ENCODE measurements at regions not wholly inside any gene's neighbourhood (a gene's known extent, or its start where the extent isn't known, plus 50 kb on each side); places are given as distances from the start of the nearest gene placed in this dataset.

DNA sequence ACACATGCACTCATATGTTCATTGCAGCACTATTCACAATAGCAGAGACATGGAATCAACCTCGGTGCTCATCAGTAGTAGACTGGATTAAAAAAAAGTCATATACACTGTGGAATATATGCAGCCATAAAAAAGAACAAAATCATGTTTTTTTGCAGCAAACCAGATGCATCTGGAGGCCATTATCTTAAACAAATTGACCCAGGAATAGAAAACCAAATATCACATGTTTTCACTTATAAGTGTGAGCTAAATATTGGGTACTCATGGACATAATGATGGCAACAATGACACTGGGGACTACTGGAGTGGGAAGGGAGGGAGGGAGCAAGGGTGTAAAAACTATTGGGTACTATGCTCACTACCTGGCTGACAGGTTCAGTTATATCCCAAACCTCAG, 792.6 kb downstream of the EPHA4 start:
- TF ChIP-seq, protein P1, sequence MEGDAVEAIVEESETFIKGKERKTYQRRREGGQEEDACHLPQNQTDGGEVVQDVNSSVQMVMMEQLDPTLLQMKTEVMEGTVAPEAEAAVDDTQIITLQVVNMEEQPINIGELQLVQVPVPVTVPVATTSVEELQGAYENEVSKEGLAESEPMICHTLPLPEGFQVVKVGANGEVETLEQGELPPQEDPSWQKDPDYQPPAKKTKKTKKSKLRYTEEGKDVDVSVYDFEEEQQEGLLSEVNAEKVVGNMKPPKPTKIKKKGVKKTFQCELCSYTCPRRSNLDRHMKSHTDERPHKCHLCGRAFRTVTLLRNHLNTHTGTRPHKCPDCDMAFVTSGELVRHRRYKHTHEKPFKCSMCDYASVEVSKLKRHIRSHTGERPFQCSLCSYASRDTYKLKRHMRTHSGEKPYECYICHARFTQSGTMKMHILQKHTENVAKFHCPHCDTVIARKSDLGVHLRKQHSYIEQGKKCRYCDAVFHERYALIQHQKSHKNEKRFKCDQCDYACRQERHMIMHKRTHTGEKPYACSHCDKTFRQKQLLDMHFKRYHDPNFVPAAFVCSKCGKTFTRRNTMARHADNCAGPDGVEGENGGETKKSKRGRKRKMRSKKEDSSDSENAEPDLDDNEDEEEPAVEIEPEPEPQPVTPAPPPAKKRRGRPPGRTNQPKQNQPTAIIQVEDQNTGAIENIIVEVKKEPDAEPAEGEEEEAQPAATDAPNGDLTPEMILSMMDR (IDR thresholded peaks at IDR 0.05) = no peak
- DNase-seq (ENCODE audit: low spot score) = no peak
- Histone ChIP-seq H3K4me3 (no peak overlapping the region), H3K27ac (no peak overlapping the region)

DNA sequence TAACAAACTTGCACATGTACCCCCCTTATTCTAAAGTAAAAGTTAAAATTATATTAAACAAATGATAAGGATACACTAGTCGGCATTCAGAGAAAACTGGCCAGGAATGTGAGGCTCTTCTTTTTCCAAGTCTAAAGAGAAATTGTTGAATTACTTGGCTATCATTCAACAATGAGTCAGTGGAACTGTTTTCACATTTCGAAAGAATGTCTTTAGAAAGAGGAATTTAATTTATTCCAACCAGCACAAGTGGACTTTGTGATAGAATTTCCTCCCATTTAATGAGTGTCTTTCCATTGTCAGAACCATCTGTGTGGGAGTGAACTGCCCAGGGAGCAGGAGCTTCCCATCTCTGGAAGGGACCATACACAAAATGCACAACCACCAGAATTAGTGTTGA, 792.2 kb downstream of the EPHA4 start:
- Histone ChIP-seq H3K4me3 (no peak overlapping the region), H3K27ac (no peak overlapping the region)
- no peak for DNase-seq (ENCODE audit: low spot score)
- TF ChIP-seq, protein P1 (IDR thresholded peaks at IDR 0.05) = no peak

DNA sequence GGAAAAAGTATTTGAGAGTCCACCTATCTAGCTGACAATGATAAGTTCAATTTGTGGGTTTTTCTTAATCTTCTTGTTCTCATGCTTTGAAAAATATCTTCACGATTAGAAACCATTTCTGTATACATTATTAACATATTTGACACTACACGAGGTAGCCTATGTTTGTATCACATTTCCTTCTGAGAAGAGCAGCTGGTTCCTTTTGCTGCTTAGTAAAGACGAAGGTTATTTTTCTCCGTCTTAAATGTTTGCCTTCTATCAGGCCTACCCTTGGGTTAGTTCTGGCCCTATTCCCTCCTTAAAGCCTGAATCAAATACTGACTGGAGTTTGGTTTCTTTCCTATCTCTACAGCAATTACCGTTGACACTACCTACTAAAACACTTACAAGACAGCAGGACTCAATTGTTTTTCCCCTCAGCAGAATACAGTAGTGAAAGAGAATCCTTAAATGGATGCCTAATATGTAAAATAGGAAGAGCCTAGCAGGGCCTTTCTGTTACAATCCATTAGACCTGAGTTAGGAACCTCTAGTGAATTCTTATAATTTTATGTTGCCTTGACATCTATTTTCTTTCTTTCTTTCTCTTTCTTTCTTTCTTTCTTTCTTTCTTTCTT, 790.4 kb downstream of the EPHA4 start:
- Histone ChIP-seq H3K4me3 (no peak overlapping the region), H3K27ac (no peak overlapping the region)
- no peak for DNase-seq (ENCODE audit: low spot score)
- TF ChIP-seq, protein P1 (IDR thresholded peaks at IDR 0.05) = no peak

DNA sequence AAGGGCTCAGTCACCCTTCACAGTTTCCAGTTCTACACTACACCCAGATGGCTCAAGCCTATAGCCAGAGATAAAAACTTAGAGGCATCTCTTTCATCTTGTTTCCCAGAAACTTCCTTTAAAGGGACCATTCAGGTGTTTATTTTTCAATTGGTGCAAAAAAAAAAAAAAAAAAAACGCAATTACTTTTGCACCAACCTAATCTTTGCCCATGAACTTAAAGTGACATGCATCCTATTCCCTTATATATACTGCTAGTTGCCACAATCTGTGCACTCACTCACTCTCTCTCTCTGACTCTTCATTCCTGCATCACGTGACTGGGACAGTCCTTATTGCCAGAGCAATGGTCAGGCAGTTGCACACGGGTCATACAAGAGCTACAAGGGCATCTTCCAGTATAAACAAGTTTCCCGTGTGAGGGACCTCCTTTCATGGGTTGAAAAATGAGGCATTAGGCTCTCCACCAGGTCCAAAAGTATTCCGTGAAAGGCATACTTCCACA, 789.4 kb downstream of the EPHA4 start:
- Histone ChIP-seq H3K27ac (no peak overlapping the region), H3K4me3 (no peak overlapping the region)
- no peak for DNase-seq (ENCODE audit: low spot score)
- TF ChIP-seq, protein P1 (IDR thresholded peaks at IDR 0.05) = no peak

DNA sequence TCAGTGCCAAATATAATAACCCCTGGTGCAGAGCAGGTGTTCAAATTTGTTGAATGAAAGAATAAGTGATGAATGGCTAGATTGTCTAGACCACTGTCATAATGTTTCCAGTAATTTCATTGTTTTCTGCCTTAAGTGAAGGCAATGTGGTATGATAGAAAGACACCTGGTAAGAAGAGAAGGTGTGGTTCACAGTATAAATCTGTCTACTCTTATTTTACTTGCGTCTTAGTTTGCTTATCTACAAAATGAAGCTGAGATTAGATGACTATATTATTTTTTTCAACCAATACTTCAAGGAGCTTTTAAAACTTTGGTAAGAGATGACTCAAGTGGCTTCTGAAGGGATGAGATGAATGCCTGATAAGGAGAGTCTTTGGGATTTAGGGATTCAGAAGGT, 788.4 kb downstream of the EPHA4 start:
- no peak for DNase-seq (ENCODE audit: low spot score)
- Histone ChIP-seq H3K27ac (no peak overlapping the region), H3K4me3 (no peak overlapping the region)
- TF ChIP-seq, protein P1 (IDR thresholded peaks at IDR 0.05) = no peak

DNA sequence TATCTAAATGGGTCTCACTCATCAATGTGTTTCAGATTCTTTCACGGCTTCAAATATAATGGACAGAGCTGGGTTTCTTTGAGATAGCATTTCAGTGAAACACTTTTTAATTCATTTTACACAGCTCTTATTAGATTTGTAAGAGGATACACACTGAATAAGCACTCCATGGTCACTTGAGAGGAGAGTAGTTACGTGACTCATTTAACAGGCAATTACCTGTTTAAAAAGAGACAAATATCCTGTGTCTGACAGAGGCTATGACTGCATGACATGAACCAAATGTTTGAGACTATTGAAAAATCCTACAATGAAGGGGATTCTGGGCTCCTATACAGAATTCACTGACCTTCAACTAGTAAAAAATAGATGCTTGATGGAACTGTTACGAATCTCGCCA, 786.9 kb downstream of the EPHA4 start:
- H3K27ac ChIP-seq = no peak overlapping the region
- no peak for DNase-seq (ENCODE audit: low spot score)

DNA sequence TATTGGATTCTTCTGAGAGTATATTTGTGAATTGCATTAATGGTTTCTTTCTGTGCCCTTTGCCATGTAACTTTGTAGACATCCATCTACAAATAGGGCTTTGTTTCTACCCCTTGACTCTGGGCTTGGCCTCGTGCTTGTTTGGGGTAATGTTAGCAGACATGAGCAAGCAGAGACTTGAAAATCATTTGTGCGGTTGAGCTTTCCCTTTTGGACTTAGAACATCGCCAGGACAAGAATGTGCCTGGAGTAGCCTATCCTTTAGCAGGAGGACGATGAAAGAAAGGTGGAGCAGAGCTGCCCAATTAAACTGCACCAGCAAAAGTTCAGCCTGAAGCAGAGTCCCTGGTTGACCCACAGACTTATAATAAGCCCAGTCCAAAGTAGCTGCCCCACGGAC, 785.9 kb downstream of the EPHA4 start:
- TF ChIP-seq, protein P1 (IDR thresholded peaks at IDR 0.05) = no peak
- no peak overlapping the region for H3K4me3 ChIP-seq
- H3K27ac ChIP-seq = no peak overlapping the region
- no peak for DNase-seq (ENCODE audit: low spot score)

More for the DNA sequence above, 786.9 kb downstream of the EPHA4 start:
- TF ChIP-seq, protein P1 (IDR thresholded peaks at IDR 0.05) = no peak
- no peak overlapping the region for H3K4me3 ChIP-seq
